GM23338 (cell line): ENCODE measurements at regions not wholly inside any gene's neighbourhood (a gene's known extent, or its start where the extent isn't known, plus 50 kb on each side); places are given as distances from the start of the nearest gene placed in this dataset.

ENCODE experiments used
- ATAC-seq: fragments of 200-7000 bp; cut with Tn5 transposase; 3 replicates; pipeline ENCODE4 v1.9.1; 2020
- DNase-seq: peaks from one replicate; pipeline ENCODE4 v3.0.0-alpha.2; 2015; ENCODE audit warnings: low spot score
- H2AFZ ChIP-seq: fragments of 200-600 bp; sonication (generic); 2 replicates; pipeline ENCODE4 v1.8.0; 2016; ENCODE audit warnings: antibody characterized with exemption, mild to moderate bottlenecking, moderate library complexity
- H3F3A ChIP-seq: fragments of 200-600 bp; sonication (generic); replicated peaks from 2 replicates; pipeline ENCODE4 v1.8.0; 2017; ENCODE audit warnings: antibody characterized with exemption, mixed run types, low read depth
- H3K27ac ChIP-seq: fragments of 200-600 bp; sonication (generic); 2 replicates; pipeline ENCODE4 v1.6.1; 2016; ENCODE audit warnings: low read depth
- H3K27me3 ChIP-seq: fragments of 200-600 bp; sonication (generic); 2 replicates; pipeline ENCODE4 v1.8.0; 2016; ENCODE audit warnings: mild to moderate bottlenecking, mixed run types, moderate library complexity; ENCODE audit not compliant: insufficient read depth
- H3K36me3 ChIP-seq: fragments of 200-600 bp; sonication (generic); 2 replicates; pipeline ENCODE4 v1.8.0; 2016; ENCODE audit warnings: mild to moderate bottlenecking; ENCODE audit not compliant: insufficient read depth
- H3K4me1 ChIP-seq: fragments of 200-600 bp; sonication (generic); 2 replicates; pipeline ENCODE4 v1.8.0; 2016; ENCODE audit warnings: mild to moderate bottlenecking, moderate library complexity; ENCODE audit not compliant: insufficient read depth
- H3K4me2 ChIP-seq: fragments of 200-600 bp; sonication (generic); 2 replicates; pipeline ENCODE4 v1.7.1; 2017; ENCODE audit warnings: mixed run types
- H3K4me3 ChIP-seq: fragments of 200-600 bp; sonication (generic); 2 replicates; pipeline ENCODE4 v1.6.1; 2016; ENCODE audit warnings: mixed run types
- H3K79me2 ChIP-seq: fragments of 200-600 bp; sonication (generic); replicated peaks from 2 replicates; pipeline ENCODE4 v1.8.0; 2017; ENCODE audit warnings: mild to moderate bottlenecking; ENCODE audit not compliant: insufficient read depth
- H3K9me2 ChIP-seq: fragments of 200-600 bp; sonication (generic); 2 replicates; pipeline ENCODE4 v1.8.0; 2017; ENCODE audit not compliant: insufficient read depth
- H4K20me1 ChIP-seq: fragments of 200-600 bp; sonication (generic); replicated peaks from 2 replicates; pipeline ENCODE4 v1.8.0; 2017; ENCODE audit warnings: mild to moderate bottlenecking; ENCODE audit not compliant: insufficient read depth
- H3K27ac Mint-ChIP-seq: 2 replicates; pipeline ENCODE4 v1.8.0; 2020; ENCODE audit warnings: inconsistent platforms, mild to moderate bottlenecking, moderate library complexity, mixed read lengths
- H3K27me3 Mint-ChIP-seq: 3 replicates; pipeline ENCODE4 v1.8.0; 2022; ENCODE audit warnings: low read depth, mild to moderate bottlenecking, moderate library complexity, mixed read lengths, inconsistent platforms; ENCODE audit not compliant: insufficient read depth, poor library complexity
- H3K36me3 Mint-ChIP-seq: 3 replicates; pipeline ENCODE4 v1.8.0; 2021; ENCODE audit warnings: low read depth, mild to moderate bottlenecking, inconsistent platforms, moderate library complexity, mixed read lengths
- H3K4me1 Mint-ChIP-seq: 3 replicates; pipeline ENCODE4 v1.8.0; 2020; ENCODE audit warnings: mild to moderate bottlenecking, inconsistent platforms, mixed read lengths
- H3K4me3 Mint-ChIP-seq: 3 replicates; pipeline ENCODE4 v1.8.0; 2021; ENCODE audit warnings: moderate library complexity, mild to moderate bottlenecking, inconsistent platforms, mixed read lengths
- H3K9me3 Mint-ChIP-seq: 3 replicates; pipeline ENCODE4 v1.8.0; 2020; ENCODE audit warnings: moderate library complexity, mild to moderate bottlenecking, inconsistent platforms, mixed read lengths
- CREB1 ChIP-seq: fragments of 250-450 bp; sonication (Bioruptor Pico); IDR thresholded peaks from 2 replicates; pipeline ENCODE4 v1.5.0; 2020; ENCODE audit warnings: low read depth, mild to moderate bottlenecking, moderate library complexity
- EZH2 ChIP-seq: fragments of 200-600 bp; sonication (generic); IDR thresholded peaks from one replicate; pipeline ENCODE4 v1.8.0; 2017; ENCODE audit warnings: antibody characterized with exemption, mild to moderate bottlenecking, low read depth; ENCODE audit not compliant: unreplicated experiment
- EZH2phosphoT487 ChIP-seq: fragments of 200-600 bp; sonication (generic); IDR thresholded peaks from one replicate; pipeline ENCODE4 v1.8.1; 2018; ENCODE audit warnings: antibody characterized with exemption; ENCODE audit not compliant: unreplicated experiment
- JUNB ChIP-seq: IDR thresholded peaks from one replicate; pipeline ENCODE4 v1.6.1; 2016; ENCODE audit warnings: antibody characterized with exemption; ENCODE audit not compliant: unreplicated experiment
- NANOG ChIP-seq: IDR thresholded peaks from 2 replicates; pipeline ENCODE4 v1.6.1; 2016; ENCODE audit warnings: antibody characterized with exemption, borderline replicate concordance
- POLR2AphosphoS5 ChIP-seq: IDR thresholded peaks from 2 replicates; pipeline ENCODE4 v1.6.1; 2016; ENCODE audit warnings: antibody characterized with exemption, low read depth
- STAT1 ChIP-seq: IDR thresholded peaks from one replicate; pipeline ENCODE4 v1.6.1; 2016; ENCODE audit warnings: antibody characterized with exemption; ENCODE audit not compliant: unreplicated experiment
- ZNF114 ChIP-seq: fragments of 250-450 bp; sonication (Bioruptor Pico); IDR thresholded peaks from 2 replicates; pipeline ENCODE4 v1.5.0; 2020; ENCODE audit warnings: mild to moderate bottlenecking, moderate library complexity
- ZNF331 ChIP-seq: fragments of 250-450 bp; sonication (Bioruptor Pico); IDR thresholded peaks from 2 replicates; pipeline ENCODE4 v1.5.0; 2020; ENCODE audit warnings: low read depth, mild to moderate bottlenecking, moderate library complexity
- ZNF462 ChIP-seq: fragments of 250-450 bp; sonication (Bioruptor Pico); IDR thresholded peaks from 2 replicates; pipeline ENCODE4 v1.5.0; 2020; ENCODE audit warnings: mild to moderate bottlenecking, moderate library complexity
- TF ChIP-seq, protein P1 (sequence below), 2 experiments: fragments of 200-600 bp in 1 of 2; sonication (generic) in 1 of 2; conservative IDR thresholded peaks; 2 replicates each; pipeline versions ENCODE4 v1.5.1 to v1.6.1; 2016 to 2017; ENCODE audit warnings: antibody characterized with exemption in 2 of 2, low read depth in 2 of 2, mild to moderate bottlenecking in 2 of 2, moderate library complexity in 1 of 2
- TF ChIP-seq, protein P2 (sequence below): IDR thresholded peaks from one replicate; pipeline ENCODE4 v1.6.1; 2018; ENCODE audit warnings: antibody characterized with exemption; ENCODE audit not compliant: unreplicated experiment
- TF ChIP-seq, protein P3 (sequence below): IDR thresholded peaks from 2 replicates; pipeline ENCODE4 v1.6.1; 2016; ENCODE audit warnings: antibody characterized with exemption

DNA sequence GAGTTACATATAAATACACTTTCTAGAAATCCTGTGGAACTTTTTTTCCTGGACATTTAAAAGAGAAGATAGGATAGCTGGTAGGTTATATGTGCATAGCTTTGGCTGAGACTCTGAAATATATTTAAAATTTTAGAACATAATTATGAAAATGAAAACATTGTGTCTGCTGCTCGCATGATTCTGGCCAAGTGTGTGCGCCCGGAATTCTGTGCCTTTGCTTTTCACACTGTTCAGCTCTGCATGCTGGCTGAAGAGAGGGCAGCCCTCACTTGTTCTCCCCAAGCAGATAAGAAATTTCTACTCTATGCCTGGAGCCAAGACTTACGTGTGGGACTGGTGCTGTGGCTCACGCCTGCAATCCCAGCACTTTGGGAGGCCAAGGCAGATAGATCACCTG, 153.9 kb downstream of the MED10 start:
- Histone ChIP-seq H3K4me1 (no peaks in the 10 kb centered on the region), H3K27ac (no peak overlapping the region)
- ATAC-seq = no peak

More for the DNA sequence above, 153.9 kb downstream of the MED10 start:
- Mint-ChIP-seq H3K4me1 (no peaks in the 10 kb centered on the region; the same call in 2 of the 3 replicates), H3K27me3 (peaks cover 5% of the 10 kb centered on the region), H3K36me3 (peaks cover 4% of the 10 kb centered on the region; the same call in 1 of the 3 replicates), H3K9me3 (peaks cover 18% of the 10 kb centered on the region), H3K27ac (no peak overlapping the region), H3K4me3 (no peak overlapping the region)
- Histone ChIP-seq H3K4me2 (no peak overlapping the region), H3K9me2 (0 out of 2 replicates have a peak, but pooled peaks cover 4% of the 10 kb centered on the region), H3K4me3 (no peak overlapping the region), H2AFZ (no peak overlapping the region), H3K36me3 (no peaks in the 10 kb centered on the region), H4K20me1 (no peaks in the 10 kb centered on the region), H3K79me2 (no peaks in the 10 kb centered on the region), H3F3A (no peaks in the 10 kb centered on the region), H3K27me3 (no peaks in the 10 kb centered on the region)
- no peak for TF ChIP-seq CREB1 (CRISPR knock-in tag)
- TF ChIP-seq, protein P1, sequence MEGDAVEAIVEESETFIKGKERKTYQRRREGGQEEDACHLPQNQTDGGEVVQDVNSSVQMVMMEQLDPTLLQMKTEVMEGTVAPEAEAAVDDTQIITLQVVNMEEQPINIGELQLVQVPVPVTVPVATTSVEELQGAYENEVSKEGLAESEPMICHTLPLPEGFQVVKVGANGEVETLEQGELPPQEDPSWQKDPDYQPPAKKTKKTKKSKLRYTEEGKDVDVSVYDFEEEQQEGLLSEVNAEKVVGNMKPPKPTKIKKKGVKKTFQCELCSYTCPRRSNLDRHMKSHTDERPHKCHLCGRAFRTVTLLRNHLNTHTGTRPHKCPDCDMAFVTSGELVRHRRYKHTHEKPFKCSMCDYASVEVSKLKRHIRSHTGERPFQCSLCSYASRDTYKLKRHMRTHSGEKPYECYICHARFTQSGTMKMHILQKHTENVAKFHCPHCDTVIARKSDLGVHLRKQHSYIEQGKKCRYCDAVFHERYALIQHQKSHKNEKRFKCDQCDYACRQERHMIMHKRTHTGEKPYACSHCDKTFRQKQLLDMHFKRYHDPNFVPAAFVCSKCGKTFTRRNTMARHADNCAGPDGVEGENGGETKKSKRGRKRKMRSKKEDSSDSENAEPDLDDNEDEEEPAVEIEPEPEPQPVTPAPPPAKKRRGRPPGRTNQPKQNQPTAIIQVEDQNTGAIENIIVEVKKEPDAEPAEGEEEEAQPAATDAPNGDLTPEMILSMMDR (conservative IDR thresholded peaks at IDR 0.05; ENCODE audit: low read depth in 2 of 2) = no peak
- TF ChIP-seq POLR2AphosphoS5 = no peak
- TF ChIP-seq STAT1 = no peak
- no peak for TF ChIP-seq EZH2
- TF ChIP-seq, protein P2, sequence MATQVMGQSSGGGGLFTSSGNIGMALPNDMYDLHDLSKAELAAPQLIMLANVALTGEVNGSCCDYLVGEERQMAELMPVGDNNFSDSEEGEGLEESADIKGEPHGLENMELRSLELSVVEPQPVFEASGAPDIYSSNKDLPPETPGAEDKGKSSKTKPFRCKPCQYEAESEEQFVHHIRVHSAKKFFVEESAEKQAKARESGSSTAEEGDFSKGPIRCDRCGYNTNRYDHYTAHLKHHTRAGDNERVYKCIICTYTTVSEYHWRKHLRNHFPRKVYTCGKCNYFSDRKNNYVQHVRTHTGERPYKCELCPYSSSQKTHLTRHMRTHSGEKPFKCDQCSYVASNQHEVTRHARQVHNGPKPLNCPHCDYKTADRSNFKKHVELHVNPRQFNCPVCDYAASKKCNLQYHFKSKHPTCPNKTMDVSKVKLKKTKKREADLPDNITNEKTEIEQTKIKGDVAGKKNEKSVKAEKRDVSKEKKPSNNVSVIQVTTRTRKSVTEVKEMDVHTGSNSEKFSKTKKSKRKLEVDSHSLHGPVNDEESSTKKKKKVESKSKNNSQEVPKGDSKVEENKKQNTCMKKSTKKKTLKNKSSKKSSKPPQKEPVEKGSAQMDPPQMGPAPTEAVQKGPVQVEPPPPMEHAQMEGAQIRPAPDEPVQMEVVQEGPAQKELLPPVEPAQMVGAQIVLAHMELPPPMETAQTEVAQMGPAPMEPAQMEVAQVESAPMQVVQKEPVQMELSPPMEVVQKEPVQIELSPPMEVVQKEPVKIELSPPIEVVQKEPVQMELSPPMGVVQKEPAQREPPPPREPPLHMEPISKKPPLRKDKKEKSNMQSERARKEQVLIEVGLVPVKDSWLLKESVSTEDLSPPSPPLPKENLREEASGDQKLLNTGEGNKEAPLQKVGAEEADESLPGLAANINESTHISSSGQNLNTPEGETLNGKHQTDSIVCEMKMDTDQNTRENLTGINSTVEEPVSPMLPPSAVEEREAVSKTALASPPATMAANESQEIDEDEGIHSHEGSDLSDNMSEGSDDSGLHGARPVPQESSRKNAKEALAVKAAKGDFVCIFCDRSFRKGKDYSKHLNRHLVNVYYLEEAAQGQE = no peak
- TF ChIP-seq JUNB = no peak
- TF ChIP-seq, protein P3, sequence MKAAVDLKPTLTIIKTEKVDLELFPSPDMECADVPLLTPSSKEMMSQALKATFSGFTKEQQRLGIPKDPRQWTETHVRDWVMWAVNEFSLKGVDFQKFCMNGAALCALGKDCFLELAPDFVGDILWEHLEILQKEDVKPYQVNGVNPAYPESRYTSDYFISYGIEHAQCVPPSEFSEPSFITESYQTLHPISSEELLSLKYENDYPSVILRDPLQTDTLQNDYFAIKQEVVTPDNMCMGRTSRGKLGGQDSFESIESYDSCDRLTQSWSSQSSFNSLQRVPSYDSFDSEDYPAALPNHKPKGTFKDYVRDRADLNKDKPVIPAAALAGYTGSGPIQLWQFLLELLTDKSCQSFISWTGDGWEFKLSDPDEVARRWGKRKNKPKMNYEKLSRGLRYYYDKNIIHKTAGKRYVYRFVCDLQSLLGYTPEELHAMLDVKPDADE = no peak
- TF ChIP-seq ZNF462 (CRISPR knock-in tag) = no peak
- no peak for TF ChIP-seq EZH2phosphoT487
- no peak for TF ChIP-seq NANOG
- TF ChIP-seq ZNF114 (CRISPR knock-in tag) = no peak
- TF ChIP-seq ZNF331 (CRISPR knock-in tag) = no peak
- no peak for DNase-seq
